ENCODE measurements at regions not wholly inside any gene's neighbourhood (a gene's known extent, or its start where the extent isn't known, plus 50 kb on each side); places are given as distances from the start of the nearest gene placed in this dataset.
A peak's percentile ranks its signal among the peaks of the same experiment; 100 is the strongest.

DNA sequence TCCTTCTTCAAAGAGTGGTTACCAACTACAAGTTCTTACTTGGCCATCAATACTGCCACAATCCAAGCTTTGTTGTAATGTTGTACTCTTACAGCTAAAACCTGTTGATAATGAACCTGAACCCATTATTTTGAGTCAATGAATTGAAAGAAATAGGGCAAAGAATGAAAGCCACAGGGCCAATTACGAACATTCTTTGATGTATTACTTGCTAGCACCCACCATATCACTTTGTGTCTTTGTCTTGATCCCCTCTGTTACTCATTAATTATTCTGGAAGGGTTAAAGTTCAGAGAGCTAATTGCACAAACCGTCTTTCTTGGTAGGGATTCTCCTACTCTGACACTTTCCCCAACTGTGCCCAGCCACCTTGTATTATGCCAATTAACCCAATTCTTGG lies 53.2 kb upstream of the TFEC start:
- no peak for DNase-seq

DNA sequence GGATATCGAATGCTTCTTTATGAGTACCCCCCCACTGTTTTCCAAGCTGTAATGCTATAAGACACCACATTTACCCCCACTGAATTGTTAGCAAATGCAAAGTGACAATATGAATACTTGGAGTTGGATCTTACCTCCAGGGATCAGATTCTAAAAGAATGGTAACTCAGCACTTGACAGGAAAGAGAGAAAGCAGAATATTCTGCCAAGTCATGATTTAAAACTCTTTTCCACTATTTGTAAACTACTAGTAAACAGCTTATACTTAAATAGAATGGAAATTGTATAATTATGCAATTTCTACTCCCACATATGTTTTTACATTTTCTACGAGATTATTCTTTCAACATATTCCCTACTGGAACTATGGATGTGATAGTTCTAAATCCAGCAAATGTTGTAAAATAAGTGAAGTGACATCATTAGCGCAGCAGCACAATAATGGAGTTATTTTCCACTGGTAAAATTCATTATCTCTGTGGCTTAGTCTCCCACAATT lies 56.0 kb upstream of the TFEC start:
- no peak for DNase-seq

DNA sequence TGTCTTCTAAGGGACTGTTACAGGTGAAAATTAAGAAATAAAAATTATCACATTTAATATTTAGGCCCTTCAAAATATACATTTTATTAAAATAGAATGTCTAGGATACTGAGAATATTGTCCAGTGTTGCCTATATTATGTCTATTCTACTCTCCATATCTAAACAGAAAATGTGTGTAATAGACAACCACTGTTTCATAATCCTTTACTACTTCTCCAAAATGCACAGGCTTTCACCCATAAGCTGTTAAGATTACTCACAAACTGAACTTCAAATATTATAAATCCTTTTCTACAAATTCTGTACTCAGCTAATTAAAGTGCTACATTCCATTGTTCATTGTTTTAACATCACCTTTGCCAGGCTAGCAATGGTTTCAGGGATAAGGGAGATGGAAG lies 56.7 kb upstream of the TFEC start:
- DNase-seq, result no peak

DNA sequence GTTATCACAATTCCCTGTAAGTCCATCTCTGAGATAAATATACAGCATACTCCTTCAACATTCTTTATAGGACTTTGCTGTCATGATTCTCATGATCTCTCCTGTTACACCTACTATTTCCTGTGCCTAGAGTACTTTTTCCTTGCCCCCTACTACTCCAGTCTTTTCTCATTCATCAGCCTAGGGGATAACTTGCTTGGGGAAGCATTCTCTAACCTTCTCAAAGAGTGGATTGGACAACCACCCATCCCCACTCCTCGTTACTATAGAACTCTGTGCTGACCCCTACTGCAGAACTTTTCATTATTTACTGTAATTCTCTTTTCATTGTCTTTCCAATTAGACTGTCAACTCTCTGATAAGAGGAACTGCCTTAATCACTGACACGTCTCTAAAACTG lies 57.4 kb upstream of the TFEC start:
- DNase-seq, result no peak

- no peak for DNase-seq
These were observed 58.7 kb upstream of the TFEC start for GRCh38 chr7:116089293-116089692.

GRCh38 chr7:116093516-116094301 lies 63.1 kb upstream of the TFEC start:
- no peak for DNase-seq

DNA sequence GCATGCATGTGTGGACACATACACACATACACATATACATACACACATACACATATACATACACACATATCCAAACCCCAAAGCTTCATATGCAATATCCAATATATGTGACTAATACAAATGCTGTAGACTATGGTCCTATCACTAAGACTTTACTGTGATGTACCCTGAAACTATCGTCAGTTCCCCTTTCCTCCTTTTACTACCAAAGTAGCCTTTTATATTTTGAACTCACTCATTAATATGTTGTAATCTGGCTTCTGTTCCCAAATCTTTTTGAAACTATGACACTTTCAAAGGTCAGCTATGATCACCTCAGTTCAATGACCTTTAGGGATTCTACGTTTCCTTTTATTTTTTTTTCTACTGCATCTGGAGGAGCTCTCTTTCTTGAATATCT lies 64.8 kb upstream of the TFEC start:
- no peak for DNase-seq

DNA sequence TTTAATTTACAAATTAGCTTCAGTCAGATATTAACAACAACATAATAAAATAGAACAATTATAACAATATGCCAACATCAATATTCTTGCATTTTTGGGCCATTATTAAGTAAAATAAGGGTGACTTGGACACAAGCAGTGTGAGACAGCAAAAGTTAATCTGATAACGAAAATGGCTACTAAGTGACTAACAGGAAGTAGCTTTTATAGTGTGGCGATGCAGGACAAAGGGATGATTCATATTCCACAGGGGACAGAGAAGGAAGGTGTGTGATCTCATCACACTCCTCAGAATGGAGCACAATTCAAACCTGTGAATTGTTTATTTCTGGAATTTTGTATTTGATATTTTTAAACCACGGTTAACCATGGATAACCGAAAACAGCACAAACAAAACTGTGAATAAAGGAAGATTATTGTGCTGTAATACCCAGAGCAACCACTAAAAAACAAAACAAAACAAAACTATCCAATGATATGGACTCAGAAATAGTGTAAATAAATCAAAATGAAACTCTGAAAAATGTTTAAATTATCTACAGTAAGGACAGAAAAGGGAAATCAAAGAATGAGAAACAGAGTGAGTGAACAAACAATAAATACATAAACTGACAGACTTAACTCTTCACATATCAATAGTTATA lies 66.9 kb upstream of the TFEC start:
- DNase-seq, result peak in 1 of 3 donors; percentile 38

- DNase-seq, result no peak
These were observed 67.6 kb upstream of the TFEC start for GRCh38 chr7:116098175-116098574.

DNA sequence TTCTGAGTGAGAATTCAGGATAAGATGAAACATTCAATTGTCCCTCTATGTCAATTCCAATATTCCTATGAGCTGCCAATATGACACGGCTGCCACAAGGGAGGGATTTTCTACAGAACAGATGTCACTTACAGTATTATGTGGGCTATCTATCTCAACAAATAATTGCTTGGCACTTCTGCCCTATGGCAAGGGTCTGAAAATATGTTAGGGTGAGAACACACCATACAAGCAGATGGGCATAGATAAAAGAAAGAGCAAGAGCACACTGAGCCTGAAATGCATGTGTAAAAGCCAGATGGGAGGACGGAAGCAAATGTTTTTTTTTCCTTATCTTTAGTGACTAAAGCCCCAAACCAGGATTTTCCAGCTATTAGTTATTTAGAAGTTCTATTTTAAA lies 70.1 kb upstream of the TFEC start:
- DNase-seq, result no peak

DNA sequence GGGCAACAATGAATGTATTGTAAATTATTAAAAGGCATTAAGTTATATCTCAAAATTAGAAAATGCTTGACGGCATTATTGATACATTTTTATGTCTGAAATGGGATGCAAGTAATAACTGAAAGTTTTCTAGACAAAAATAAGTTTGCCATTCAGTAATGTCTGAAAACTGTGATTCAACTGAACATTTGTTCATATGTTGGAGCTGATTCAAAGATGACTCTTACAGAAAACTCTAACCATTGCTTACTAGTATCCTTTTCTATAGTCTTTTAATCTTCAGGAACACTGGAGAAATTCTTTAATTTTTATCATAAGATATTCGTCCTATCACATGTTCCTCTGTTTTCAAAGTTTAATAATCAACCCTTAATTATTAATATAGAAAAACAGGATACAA lies 71.1 kb upstream of the TFEC start:
- DNase-seq, result peak in 1 of 3 donors; percentile 14

DNA sequence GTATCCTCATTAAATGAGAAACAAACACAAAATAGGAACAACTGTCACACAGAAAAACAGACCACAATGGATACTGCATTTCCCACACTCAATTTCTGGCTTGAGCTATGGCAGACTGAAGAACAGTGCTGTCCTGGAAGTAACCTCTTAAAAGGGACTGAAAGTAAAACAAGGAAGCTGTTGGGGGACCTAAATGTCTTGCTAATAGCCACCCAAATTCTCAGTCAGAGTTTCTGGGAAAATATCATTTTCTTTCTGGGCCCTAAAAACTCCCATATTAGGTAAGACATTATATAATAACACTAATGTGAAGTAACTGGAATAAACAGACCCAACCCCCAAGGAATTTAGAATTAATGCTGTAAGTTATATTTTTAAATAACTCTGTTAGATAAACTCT lies 80.9 kb upstream of the TFEC start:
- no peak for DNase-seq

DNA sequence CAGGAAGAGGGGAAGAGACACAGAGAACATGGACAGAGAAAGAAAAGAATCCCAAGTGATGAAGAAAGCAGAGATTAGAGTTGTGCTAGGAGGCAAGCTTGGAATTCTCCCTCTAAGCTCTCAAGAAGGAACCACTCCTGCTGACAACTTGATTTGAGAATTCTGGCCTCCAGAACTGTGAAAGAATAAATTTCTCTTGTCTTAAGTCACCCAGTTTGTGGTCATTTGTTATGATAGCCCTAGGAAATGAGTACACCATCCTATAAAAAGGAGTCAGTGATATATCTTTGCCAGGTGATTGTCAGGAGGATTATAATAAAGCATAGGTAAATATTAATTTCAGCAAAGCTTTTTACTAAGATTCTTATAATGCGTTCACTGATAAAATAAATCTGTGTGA lies 82.7 kb upstream of the TFEC start:
- no peak for DNase-seq

- DNase-seq, result no peak
These were observed 89.5 kb upstream of the TES start for GRCh38 chr7:116120839-116121238.

- peak; percentile 17 to 62 (median 34) for DNase-seq
These were observed 87.3 kb upstream of the TES start for GRCh38 chr7:116122972-116123595.

- no peak for DNase-seq
These were observed 82.2 kb upstream of the TES start for GRCh38 chr7:116128139-116128538.

DNA sequence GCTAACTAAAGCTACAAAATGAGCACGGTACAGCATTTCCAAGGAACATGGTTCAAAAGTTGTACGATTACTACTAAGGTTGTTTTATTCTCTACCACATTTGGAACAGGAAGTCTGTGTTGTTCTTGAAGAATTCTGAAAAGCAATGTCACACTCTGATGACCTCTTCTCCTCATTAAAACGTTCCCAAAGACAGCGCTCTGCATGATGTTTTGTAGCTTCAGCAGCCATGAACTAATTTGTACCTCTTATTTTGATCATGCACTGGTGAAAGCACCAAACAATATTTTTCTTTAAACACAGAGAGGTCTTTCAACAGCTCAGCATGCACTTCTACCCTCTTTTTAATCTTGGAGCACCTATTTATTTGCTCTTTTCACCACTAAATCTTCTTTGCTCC lies 75.0 kb upstream of the TES start:
- no peak for DNase-seq

DNA sequence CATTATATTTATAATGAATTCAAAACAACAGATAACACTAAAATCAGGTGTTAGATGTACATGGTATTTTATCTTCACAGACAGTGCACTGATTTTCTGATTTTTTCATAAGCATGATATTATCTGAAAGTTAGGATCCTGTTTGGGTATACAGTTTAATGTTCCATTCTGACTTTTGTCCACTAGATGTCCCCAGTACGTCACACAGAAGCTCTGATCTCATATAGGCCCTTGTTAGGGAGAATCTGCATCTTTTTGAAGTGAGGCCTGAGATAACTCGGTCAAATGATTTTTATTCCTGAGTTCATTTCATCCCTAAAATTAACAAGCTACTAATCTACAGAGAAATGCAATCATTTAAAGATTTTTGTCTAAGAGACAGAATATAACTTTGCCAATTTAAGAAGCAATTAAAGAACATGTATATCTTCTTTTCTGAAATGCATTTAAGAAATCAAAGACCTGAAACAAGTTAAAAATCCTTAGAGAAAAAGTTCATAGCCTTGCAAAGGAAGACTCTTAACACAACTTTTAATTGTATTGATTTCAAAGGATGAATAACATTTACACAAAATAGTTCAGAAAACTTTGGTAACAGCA lies 72.0 kb upstream of the TES start:
- peak; percentile 50 to 73 (median 64) for DNase-seq

- DNase-seq, result no peak
These were observed 71.3 kb upstream of the TES start for GRCh38 chr7:116139007-116139406.

DNA sequence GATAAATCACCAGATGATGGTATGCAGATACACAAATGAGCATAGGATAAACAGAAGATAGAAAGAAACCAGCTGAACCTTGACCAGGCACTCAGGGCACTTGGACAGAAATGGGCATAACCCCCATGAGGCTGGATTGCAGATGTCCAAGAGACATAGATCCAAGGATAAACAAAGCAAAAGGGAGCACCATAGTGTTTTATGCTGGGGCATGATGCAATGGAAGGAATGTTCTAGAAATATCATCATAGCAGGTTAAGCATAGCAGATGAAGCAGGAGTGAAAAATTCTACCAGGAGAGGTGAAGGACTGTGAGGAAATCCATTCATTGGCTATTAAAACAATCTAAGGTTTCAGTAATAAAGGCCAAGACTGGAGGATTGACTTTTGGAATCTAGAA lies 70.5 kb upstream of the TES start:
- no peak for DNase-seq

DNA sequence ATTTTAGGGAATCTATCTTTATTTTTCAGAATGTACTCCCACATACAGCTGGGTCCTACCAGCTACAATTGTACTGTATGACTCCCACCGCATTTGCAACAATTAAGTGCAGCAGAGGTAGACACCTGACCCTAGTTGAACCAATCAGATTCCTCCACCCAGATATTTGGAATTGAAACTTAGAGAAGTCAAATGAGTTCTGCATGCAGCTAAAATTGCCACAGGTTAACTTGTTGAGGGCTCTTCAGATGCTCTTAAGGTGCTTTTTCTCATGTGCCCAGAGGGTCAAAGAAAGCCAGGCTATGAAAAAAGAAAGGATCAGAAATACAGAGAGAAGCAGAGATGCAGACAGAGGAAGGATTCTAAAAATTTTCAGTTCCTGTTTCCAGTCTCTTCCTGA lies 68.0 kb upstream of the TES start:
- no peak for DNase-seq

- no peak for DNase-seq
These were observed 67.5 kb upstream of the TES start for GRCh38 chr7:116142850-116143249.

All from muscle of back (tissue), 3 donors.